ENCODE measurements at regions not wholly inside any gene's neighbourhood (a gene's known extent, or its start where the extent isn't known, plus 50 kb on each side); places are given as distances from the start of the nearest gene placed in this dataset.
"Not testable (repeated sequence)": the region's sequence is repeated elsewhere in the genome, so short reads cannot be mapped to it uniquely, and the experiment has no call there.

DNA sequence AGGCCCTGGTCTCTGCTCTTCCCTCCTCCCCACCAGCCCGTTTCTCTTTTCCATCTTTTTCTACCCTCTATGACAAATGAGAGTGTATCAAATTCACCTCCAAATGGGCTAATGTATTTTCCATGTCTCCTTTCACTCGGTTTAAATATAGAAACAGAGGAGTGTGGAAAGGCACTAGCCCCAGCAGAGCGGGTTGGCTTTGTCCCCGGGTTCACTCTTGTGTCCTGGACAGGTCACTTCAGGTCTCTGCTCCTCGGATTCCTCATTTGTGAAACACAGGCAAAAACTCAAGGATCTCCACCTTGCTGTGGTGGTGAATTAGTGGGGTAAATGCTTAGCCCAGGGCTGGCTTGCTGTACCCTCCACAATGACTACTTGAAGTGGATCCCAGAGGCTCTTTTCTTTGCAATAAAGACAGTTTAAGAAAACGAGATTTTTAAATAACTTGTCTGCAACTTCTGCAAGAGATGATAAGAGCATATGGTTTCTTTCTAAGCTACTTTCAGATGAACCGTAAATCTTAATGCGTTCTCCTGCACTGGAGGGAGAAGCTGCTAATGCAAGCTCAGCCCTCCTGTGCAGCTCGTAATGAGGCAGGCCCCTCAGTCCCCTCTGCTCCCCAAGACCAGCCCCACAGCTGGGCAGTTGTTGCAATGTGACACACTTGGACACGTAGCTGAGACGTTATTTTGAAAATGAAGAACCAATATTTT lies 292.9 kb downstream of the THBS2 start:
- no peak for DNase-seq

- DNase-seq = no peak
Observed at GRCh38 chr6:168959696-168960095, 293.9 kb downstream of the THBS2 start.

DNA sequence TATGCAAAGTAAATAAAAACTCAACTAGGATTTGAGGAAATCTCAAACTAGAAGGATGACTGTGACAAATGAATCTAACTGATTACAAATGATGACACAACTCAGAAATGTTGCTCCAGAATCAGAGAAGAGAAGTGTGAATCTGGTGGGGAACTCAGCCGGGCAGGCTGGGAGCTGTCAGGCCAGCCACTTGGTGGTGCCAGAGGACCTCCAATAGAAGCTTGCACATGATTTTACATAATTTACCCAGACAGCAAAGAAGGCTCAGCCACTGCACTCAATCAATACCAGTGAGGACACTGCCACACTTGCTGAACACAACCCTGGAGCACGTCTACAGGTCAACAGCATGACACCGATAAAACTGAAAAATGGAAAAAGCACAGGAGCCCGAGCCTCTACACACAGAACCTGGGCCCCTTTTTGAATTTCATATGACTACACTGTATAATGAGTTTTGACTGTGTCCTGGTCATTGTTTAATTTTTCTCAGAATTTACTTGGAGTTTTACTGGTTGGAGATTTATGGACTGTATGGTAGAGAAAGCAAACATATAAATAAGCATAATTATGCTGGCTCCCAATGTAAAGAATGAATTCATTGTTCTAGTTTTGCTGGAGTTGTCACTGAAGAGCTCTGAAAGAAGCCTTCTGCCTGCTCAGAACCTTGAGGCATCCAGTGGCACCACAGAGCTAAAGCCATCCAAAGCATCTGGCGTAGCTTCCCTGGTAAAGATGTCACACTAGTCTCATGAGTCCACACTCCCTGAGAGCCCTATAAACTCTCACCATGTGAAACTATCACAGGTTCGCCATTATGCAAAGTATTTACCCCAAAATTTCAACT lies 296.5 kb downstream of the THBS2 start:
- peak; percentile 82 for DNase-seq

DNA sequence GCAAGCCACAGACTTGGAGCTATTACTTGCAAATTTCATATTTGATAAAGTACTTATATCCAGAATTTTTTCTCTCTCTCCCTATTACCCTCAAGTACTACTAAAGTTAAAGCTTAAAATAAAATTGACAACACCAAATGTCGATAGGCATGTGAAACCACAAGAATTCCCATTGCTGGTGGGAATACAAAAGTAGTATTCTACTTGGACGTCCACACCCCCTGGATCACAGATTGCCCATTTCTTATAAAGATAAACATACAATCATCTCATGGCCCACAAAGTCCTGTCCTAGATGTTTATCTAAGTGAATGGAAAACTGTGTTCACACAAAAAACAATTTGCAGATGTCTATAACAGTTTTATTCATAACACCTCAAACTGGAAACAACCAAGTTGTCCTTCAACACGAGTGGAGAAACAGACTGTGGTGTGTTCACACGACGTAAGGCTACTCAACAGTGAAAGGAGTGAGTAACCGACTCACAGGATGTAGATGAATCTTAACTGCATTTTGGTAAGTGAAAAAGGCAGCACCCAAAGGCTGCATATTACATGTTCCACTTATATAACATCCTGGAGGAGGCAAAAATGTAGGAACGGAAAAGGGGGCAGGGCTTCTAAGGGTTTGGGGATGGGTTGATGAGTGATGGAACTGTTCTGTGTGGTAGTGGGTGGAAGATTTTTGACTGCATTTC lies 297.4 kb downstream of the THBS2 start:
- no peak for DNase-seq

GRCh38 chr6:168953461-168953860 lies 300.2 kb downstream of the THBS2 start:
- DNase-seq = no peak

- DNase-seq = no peak
Observed at GRCh38 chr6:168951217-168951616, 302.4 kb downstream of the THBS2 start.

GRCh38 chr6:168950858-168951214 lies 302.8 kb downstream of the THBS2 start:
- no peak for DNase-seq

GRCh38 chr6:168949981-168950857 lies 303.4 kb downstream of the THBS2 start:
- no peak for DNase-seq

GRCh38 chr6:168948990-168949531 lies 304.6 kb downstream of the THBS2 start:
- DNase-seq = no peak

DNA sequence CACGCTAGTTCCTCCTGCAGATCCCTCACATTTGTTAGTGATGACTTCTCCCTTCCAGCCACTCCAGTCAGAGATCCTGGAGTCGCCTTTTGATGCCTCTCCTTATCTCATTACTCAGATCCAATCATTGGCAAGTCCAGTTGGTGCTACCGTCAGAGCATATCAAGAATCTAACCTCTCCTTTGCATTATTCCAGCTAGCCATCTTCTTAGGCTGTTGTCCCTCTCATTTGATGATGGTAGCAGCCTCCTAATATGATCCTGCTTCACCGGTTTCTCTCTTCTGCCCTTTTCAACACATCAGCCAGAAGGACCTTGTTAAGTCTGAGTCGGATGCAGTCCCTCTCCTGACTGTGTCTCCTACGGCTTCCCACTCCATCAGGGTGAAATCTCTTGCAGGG lies 305.6 kb downstream of the THBS2 start:
- DNase-seq = no peak

DNA sequence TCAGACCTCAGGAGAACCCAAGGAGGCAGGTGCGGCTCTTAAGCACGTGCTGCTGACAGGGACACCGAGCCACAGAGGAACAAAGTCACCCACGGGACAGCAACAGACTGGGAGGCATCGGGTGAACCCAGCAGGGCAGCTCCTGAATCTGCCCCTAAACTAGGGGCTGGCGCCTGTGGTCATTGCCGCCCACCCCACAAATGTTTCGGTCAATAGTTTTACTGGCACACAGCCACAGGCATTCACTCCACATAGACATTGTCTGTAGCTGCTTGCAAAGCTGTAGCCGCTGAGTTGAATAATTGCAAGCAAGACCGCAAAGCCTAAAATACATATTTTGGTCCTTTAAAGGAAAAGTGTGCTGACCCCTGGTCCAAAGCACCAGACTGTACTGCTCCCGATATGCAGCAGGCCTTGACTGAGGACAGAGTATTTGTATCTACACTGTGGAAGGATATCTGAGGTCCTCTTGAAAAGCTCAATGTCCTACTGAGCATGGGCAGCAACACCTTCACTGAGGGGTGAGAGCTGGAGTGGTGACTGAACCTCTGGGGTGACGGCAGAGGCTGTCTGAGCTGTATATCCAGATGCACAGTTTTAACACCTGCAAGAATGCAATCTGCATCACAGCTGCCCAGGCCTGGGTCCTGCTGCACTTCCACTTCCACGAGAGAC lies 310.3 kb downstream of the THBS2 start:
- DNase-seq = no peak

GRCh38 chr6:168942646-168943045 lies 311.0 kb downstream of the THBS2 start:
- no peak for DNase-seq

GRCh38 chr6:168941036-168941435 lies 312.6 kb downstream of the THBS2 start:
- DNase-seq = no peak

DNA sequence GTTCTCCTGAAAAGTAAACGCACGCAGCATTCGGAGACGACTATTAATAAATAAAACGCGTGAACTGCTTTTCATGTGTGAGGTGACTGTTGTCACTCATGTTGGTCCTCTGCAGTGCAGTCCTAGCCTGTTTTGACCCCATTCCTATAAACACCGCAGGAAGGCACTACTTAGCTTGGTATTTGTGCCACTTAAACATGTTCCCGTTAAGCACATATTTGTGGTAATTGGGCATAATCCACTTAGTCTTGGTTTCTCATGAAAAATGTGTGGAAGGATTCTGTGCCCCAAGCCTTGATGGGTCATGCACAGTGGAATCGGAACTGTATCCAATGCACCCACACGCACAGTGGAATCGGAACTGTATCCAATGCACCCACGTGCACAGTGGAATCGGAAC lies 313.9 kb downstream of the THBS2 start:
- no peak for DNase-seq

DNA sequence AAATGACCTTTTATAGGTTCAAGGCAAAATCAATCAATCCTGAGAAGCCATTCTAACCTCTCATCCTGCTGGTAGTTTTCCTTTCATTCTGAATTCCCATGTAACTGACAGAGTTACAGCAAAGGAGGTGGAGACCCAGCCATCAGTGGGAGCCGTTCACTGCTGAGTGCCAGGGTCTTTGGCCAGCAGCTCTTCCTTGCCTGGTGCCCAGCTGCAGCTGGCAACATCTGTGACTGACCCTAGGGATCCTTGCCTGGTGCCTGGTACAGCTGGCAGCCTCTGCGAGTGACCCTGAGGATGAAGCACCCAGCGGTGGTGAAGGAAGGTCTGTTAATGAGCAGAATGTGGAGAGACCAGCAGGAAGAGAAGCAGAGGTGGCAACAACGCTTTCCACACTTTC lies 314.6 kb downstream of the THBS2 start:
- DNase-seq = no peak

DNA sequence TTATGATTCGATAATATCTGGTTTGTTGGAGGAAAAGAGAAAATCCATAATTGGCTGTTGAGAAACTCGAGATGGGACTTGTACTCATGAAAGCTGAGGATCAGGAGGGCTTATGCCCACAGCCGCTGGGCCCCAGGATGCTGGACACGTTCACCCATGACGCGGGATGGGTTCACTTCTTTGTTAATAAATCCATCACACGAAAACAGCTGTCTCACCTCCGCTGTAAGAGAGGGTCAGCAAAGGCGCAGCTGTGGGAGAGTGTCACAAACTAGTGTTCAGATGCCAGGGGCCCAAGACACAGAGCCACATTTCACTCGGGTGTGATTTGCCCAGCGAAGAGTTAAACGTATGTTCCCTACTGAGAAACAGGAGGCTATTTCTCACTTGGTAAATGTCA lies 315.1 kb downstream of the THBS2 start:
- no peak for DNase-seq

GRCh38 chr6:168937054-168937453 lies 316.6 kb downstream of the THBS2 start:
- no peak for DNase-seq

GRCh38 chr6:168935628-168936010 lies 318.0 kb downstream of the THBS2 start:
- DNase-seq = no peak

DNA sequence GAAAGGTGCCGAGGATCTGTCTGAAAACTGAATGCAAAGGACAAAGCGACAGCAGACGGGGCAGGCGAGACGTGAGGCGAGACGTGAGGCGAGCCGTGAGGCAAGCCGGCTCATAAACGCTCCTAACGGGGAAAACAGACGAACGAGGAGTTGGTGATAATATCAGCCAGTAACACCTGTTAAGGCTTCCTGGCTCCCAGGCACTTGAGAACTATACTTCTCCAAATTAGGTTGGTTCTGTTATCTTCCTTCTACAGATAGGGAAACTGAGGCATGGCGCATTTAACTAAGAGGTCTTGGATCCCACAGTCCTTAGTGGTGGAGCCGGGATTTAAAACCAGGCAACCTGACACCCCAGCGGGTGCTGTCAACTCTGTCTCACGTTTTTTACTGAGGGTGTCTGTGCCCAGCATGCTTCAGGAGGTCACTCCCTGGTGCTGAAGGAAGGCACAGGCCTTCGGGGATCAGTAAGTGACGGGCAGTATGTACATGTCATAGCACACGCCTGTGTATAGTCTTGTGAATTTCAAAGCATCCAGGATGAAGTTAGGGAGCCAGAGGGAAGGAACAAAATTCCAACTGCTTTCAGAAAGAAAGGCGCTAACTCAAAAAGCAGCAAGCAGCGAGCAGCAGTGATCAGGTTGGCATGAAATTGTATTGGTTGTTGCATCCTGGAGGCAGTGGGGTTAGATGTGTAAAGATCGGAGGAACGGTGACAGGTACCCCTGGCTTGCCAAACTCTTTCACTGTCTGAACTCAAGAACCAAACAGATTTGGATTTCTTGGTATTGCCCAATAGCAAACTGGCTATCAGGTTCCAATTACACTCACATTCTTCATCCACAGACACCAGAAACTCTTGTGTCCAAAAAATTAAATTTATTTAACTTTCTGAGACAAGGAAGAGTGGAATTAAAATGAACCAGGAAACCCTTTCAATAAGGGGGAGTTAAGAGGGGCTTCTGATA lies 318.7 kb downstream of the THBS2 start:
- no peak for DNase-seq

DNA sequence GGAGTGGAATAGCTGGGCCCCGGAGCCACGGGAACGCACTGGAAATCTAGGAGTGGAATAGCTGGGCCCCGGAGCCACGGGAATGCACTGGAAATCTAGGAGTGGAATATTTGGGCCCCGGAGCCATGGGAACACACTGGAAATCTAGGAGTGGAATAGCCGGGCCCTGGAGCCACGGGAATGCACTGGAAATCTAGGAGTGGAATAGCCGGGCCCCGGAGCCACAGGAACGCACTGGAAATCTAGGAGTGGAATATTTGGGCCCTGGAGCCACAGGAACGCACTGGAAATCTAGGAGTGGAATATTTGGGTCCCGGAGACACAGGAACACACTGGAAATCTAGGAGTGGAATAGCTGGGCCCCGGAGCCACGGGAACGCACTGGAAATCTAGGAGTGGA lies 321.5 kb downstream of the THBS2 start:
- DNase-seq = not testable (repeated sequence)

DNA sequence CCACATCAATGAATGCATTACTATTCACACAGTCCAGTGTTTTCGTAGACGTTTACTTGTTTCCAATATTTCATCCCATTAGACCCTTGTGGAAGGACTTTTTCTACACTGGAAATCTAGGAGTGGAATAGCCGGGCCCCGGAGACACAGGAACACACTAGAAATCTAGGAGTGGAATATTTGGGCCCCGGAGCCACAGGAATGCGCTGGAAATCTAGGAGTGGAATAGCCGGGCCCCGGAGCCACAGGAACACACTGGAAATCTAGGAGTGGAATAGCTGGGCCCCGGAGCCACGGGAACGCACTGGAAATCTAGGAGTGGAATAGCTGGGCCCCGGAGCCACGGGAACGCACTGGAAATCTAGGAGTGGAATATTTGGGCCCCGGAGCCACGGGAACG lies 322.6 kb downstream of the THBS2 start:
- DNase-seq = not testable (repeated sequence)

Measured in suppressor macrophage treated with lipopolysaccharide for 4 hours (primary cell).